DMS79 (cell line): ENCODE measurements at regions not wholly inside any gene's neighbourhood (a gene's known extent, or its start where the extent isn't known, plus 50 kb on each side); places are given as distances from the start of the nearest gene placed in this dataset.

ENCODE experiments used
- DNase-seq: peaks from one replicate; lab custom pipeline; 2025; lab: John Stamatoyannopoulos, UW

DNA sequence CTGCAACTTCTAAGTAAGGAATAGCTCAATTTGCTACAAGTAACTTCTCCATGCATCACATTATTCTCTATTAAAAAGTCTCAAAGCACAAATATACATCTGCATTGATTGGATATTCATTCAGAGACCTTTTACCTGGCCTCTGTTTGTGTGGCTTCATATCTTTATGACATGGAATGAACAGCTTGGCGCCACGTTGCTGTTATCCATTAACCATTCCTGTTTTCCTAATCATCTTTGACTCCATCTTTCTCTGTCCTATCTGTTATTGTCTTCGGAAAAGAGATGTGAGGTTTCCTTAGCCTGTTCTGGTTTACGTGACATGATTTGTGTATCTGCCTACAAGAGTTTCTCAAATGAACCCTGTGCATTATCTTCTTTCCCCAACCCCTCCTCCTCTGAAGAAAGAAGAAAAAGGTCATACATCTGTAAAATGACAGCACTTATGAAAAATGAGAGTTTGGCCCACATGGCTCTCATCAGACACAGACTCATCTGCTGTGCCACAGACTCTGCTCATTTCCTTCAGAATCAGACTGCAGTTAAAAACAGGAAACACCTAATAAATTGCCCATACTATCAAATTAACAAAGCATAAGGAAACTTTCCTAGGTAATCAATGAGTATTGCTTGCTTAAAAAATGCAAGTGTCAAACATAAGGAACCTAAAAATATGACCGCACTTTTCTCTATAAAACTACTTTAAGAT, 347.6 kb upstream of the FAM241A start:
- no peak for DNase-seq

DNA sequence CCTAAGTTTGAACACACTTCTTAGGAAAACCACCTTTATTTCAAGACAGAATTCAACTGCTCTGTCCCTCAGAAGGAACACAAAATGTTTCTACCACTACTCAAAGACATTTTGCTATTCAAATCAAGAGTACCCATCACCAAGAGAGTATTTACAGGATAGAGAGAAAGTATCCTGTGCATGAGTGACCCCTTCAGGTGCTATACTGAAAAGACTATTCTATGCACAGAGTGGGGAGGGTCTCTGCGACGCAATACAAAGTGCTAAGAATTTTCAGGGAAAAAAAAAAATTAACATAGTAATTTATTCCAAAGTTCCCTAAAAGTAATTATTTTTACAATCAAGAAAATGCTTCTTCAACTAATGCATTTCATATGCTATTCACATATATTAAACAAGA, 346.4 kb upstream of the FAM241A start:
- DNase-seq, result no peak

DNA sequence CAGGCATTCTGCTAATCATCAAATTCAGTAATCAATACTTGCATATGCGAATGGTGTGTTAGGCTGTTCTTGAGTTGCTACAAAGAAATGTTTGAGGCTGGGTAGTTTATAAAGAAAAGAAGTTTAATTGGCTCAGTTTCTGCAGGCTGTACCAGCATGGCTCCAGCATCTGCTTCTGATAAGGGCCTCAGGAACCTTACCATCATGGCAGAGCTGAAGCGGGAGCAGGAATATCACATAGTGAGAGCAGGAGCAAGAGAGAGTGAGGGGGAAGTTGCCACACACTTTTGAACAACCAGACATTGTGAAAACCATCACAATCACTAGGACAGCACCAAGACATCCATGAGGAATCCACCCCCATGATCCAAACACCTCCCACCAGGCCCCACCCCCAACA, 344.7 kb upstream of the FAM241A start:
- DNase-seq, result no peak

DNA sequence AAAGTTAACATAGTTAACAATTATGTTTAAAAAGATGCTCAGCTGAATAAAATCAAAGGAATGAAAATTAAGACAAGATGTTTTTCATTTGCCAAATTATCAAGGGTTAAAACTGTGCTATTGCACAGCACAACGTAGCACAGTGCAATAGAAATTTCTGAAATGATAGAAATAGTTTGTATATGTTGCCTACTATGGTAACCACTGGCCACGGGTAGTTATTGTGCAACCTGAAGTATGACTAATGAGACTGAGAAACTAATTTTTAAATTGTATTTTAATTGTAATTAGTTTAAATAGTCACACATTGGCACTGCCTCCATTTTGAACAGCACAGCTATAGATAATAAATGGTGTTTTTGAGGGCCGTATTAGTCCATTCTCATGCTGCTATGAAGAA, 343.1 kb upstream of the FAM241A start:
- no peak for DNase-seq

DNA sequence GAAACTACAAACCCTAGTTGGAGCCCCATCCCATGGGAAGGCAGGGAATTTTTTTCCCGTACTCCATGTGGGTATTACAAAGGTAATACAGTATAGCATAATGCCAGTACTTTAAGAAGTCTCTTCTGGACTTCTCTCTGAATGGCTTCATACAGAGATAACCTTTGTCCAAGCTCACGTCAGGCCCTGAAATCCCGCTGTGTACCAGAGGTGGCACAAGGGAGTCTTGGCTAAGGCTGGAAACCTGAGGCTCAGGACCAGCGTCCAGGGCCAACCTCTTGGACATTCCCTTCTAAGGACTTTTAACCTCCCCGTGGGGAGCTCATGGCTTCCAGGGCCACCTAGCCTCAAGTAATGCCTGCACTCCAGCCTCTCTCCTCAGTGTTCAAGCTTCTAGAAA, 338.9 kb upstream of the FAM241A start:
- no peak for DNase-seq

DNA sequence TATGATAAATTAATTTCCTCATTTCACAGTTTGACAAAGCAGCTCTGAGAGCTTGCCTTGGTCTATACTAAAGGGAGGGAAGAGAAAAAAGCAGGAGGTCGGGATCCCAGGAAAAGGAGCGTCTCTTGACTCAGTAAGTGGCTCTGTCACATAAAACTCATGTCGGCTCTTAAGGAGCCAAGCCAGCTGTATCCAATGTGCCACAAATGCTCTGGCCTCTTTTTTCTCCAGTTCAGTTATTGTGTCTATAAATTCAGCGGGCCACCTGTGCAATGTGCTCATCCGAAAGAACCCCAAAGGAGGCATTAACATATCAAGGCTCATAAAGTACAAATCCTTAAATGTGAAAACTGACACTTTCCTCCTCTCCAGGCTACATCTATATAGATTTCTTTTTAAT, 337.7 kb upstream of the FAM241A start:
- DNase-seq, result no peak

DNA sequence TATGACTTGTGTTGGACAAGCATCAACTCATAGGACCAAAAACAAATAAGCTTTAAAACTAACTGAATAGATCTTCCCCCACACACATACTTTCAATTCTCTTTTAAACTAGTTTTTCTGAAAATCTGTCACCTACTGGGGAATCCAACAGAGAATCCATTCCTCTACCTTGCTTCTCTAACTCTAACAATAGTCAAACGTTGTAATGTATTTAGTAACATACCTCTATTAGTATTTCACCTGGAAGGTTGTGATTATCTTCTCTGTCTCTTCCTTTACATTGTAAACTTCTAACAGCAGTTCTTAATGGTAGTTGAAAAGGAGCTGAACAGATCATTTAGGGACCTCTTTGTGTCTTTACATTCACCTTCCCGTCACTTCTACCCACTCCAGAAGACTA, 337.1 kb upstream of the FAM241A start:
- no peak for DNase-seq

DNA sequence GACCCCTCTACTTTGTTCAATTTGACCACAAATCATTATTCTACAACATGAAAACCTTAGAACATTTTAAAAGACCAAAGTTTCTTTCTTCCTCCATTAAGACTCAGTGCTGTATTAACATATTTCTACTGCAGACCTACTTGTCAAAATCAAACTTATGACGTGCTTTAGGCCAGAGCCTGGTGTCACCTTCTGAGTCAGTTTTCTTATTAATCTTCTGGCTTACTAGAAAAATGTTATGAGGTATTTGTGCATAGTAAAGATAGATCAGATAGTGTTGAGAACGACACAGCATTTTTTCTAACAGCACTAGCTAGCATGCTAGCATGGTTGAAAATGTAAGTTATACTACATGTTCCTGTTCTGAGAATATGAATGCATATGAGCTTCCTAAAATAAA, 333.6 kb upstream of the FAM241A start:
- DNase-seq, result no peak

DNA sequence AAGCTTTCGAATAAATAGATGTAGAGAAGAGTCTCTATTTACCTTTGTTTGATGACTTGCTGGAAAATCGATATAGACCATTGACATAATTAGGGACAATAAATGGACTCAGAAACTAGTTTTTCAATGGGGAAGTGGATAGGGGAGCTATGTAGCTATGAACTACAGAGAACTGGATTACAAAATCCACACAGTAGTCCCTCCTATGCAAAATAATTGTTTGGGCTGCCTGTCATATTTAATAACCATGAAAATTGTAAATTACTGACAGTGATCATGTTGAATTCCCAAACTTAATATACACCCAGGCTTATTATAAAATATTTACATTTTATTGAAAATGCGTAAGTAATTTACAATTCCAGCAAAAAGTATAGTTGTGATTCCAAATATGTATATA, 333.1 kb upstream of the FAM241A start:
- DNase-seq, result no peak

DNA sequence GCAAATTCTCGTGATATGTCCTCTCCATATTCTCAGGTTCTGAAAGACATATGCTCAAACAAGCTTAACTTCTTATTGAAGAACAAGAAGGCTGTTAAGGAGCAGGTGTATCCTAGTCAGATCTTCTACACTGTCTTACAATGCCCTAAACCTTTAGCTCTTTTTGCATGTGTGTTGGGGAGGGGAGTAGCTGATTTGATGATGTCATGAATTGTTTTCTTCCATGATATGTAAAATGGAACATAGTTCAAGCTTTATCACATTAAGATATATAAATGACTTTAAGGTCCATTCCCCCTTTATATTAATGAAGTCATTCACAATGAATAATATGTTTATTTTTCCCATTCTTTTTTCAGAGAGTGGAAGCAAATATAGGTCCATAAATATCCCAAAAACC, 332.5 kb upstream of the FAM241A start:
- no peak for DNase-seq

DNA sequence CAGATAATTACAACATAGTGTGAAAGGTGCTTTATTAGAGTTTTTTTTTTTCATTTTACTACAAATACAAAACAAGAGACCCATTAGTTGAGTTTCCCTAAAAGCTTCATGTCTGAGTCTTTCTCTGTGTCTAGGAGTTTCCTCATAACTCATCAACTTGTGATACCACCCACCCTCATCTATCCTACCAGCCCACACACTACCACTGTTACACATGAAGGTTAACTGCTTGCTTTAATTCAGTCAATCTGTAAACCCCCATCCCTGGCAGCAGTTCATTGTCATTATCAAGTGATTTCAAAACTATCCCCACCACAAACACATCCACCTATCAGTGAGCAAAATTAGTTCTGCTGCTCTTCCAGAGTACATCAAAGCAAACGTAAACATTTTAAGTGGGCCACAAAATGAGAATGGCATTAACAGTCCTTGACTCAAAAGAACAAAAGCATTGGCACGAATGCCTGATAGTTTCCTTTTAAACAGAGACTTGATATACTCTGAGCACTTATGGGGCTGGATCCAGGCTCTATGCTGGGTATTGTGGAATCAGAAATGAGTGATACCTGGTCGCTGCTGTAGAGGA, 331.6 kb upstream of the FAM241A start:
- DNase-seq, result no peak

DNA sequence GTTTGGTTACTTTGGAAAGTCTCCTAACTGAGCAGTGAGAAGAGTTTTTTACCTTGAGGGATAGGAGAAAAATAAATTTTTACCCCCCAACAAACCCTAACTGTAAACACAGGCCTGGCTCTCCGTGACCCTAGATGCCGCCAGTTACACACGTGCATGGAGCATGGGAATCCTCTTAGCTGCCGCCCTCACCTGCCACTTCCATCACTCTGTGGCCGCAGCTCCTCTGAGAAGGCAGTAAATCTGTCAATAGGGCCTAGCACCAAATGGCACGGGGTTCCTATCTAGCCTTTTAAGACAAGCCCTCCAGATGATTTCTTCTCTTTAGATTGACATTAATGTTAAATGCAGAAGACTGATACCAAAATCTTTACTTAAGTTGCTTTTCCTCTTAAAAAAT, 330.3 kb upstream of the FAM241A start:
- no peak for DNase-seq

DNA sequence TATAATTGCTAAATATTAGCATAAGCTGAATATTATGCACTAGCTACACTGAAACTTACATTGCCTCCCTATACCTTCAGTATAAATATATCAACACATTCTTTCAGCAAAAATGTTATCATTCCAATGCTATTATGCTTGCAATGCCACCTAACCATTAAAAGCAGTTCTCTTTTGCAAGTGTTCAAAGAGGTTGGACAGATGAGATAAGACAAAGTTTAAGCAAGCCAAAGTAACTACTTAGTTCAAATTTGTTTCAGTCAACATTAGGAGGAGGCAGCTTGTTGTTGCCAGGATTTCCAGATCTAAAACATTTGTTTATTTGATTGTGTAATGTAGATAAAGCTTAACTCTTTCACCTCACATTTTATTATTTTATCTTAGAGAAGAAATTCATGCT, 323.9 kb upstream of the FAM241A start:
- no peak for DNase-seq

DNA sequence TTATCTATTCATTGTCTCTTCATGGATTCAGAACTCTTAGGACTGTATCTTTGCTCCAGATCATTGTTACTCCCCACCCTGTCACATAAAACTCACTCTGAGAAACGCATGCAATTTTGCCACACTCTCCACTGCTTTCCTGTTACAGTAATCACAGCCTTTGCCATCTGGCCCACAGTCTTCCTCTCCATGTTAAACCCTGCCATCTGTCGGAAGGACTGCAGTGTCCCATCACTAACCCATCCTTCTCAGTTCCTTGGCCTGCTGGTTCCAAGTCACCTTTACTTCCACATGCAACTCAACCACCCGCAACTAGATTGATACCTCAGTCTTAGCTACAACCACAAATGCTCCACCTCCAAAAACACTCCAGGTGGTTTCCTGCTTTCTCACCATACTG, 308.7 kb upstream of the FAM241A start:
- DNase-seq, result no peak

DNA sequence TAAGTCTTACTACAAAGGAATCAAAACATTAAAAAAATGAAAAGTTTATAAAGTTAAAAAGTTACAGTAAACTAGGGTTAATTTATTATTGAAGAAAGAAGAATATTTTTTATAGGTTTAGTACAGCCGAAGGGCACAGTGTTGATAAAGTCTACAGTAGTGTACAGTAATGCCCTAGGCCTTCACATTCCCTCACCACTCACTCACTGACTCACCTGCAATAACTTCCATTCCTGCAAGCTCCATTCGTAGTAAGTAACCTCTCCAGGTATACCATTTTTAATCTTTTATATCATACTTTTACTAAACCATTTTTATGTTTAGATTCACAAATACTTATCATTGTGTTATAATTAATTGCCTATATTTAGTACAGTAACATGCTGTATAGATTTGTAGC, 307.5 kb upstream of the FAM241A start:
- DNase-seq, result no peak

DNA sequence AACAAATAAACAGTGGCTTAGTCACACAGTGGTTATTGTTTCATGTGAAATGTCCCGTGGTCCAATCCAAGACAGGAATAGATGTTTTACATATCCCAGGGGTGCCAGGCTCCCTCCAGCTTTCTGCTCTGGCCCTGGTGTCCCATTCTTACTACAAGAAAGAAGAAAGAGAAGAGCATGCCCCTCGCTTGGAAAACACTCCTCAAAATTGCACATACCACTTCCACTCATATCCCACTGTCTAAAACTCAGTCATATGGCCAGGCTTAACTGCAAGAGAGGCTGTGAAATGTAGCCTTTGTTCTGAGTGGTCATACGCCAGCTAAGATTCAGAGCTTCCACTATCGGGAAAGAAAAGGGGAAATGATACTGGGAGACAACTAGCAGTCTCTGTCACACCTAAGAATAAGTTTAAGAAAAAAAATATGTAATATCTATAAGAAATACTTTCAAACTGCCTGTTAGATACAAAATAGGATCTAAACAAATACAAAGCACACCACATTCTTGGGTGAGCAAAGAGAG, 306.8 kb upstream of the FAM241A start:
- no peak for DNase-seq

DNA sequence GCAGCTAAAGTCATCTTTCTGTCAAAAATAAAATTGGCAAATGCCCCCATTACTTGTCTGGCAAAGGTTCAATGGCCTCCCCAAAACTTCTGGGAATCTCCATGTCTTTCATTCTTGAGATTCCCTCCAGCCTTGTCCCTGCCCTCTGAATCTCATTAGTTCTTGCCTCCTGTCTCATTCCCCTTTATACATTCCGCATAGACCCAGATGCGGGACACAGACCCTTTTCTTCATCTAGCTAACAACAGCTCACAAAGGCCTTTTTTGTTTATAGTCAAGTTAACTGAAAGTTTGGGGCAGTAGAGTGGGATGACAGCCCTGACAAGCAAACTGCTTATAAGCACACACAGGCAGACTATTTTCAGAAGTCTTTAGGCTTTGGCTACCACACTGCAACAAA, 306.1 kb upstream of the FAM241A start:
- DNase-seq, result no peak

DNA sequence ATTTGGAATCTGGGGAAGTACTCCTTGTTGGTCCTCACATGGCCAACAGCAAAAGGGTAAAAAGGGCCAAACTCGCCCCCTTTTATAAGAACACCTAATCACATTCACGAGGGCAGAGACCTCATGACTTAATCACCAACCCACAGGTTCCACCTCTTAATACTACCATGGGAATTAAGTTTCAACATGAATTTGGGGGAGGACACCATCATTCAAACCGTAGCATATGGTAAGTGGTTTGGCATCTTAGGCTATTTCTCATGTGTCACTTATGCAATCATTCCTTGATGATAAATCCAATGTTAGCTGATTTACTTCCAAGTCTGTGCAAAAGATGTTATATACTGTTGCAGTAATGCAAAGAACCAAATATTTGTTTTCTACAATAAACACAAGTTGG, 302.9 kb upstream of the FAM241A start:
- no peak for DNase-seq

DNA sequence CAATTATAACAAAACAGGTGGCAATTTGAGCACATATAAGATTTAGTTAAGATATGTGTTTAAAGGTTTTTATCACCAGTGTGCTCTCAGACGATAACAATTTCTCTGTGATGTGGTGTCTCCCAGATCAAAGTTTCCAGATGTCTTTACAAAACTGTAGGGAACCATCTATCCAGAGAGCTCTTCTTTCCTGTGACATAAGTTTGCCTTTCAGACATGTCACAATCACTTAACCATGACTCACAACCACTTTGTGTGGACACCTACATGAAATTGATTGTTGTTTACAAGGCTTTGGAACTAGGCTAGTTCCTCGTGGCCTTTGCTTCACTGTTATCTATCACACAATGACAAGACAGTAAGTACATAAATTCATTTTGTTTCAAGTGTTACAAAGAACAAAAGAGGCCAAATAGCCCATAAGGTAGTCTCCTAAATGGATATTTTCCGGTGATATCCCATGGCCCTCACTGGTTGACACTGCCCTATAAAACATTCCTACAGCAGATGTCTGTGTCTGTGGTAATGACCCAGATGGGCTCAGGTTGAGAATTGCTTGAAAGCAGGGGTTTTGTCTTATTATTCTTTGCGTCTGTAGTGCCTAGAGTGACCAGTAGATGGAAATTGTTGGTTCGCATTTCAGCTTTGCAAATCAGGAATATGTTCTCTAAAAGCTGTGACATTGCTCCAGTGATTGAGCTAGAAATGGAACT, 297.8 kb upstream of the FAM241A start:
- no peak for DNase-seq

DNA sequence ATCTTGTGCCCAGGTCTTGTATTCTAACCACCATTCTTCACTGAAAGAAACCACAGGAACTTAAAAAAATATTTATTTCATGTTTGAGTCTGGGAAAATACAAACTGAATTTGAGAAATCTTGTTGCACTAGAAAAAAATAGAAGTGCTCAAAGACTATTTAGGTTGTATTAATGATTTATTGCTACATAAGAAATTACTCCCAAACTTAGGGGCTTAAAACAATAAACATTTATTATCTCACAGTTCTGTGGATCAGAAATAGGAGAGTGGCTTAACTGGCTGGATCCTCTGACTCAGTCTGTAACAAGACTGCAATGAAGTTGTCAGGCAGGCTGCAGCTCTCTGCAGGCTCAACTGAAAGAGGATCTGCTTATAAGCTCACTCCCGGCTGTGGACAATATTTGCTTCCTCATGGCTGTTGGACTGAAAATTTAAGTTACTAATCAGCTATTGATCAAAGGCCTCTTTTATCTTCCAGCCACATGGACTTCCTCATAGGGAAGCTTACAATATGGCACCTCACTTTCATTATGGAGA, 295.4 kb upstream of the FAM241A start:
- DNase-seq, result no peak

DNA sequence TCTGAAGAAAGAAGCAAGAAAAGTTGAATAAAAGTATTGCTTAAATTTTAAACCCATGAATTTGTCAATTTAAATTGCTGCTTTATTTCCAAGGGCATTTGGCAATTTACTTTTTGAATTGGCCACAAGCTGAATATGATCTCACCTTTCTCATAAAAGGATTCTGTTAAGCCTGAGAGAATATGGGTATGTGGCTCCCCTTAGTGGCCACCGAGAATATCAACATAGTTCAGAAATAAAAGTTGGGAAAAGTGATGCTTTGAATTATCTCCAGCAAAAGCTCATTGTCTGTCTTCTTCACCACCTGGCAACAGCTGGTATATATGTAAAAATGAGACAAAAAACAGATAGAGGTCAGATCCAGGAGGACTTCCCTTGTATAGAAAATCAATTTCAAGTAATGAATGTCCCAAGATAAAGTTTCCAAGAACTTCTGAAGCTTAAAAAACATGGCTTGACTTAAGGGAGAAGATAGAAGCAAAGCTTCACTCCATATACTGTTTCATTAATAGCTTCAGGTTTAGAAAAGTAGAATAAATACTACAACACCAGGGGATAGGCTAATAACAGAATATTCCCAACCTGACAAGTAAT, 290.7 kb upstream of the FAM241A start:
- DNase-seq, result no peak

DNA sequence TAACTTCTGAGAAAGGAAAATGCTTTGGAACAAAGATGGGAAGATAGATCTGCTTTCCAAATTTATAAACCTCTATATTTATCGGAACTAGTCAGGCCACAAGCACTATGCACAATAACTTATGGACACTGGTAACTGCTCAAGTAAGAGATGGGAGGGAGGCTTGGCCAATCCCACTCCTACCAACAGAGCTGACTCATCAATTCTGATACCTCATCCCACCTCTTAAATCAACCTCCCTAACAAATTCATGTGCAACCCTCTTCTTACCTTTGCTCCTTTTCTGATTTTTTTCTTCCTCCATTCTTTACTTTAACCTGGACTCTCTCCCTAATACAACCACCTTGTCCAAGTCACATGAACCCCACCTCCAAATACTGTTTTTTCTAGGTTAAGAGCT, 289.9 kb upstream of the FAM241A start:
- DNase-seq, result no peak

DNA sequence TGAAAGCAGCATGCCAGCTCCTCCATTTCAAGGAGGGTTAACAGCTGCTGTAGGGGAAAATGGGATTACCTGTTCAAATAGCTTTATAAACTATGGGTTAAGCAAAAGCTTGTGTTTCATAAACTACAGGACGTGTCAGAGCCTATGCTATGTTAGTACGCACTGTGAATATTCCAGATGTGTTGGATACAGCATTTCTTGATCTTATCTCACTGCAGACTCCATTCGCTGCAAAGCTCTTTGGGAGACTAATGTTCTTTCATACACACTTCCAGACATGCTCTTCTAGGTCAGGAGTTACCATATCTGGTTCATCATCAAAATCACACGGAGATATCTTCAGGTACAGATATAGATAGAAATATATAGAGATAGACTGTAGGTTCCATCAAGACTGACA, 281.2 kb upstream of the FAM241A start:
- DNase-seq, result no peak
